Natural killer cell (primary cell): ENCODE measurements at regions not wholly inside any gene's neighbourhood (a gene's known extent, or its start where the extent isn't known, plus 50 kb on each side); places are given as distances from the start of the nearest gene placed in this dataset.

ENCODE experiments used
- ATAC-seq, 3 donors: fragments of 150-1000 bp in 2 of 3; fragments of 200-7000 bp in 1 of 3; cut with Tn5 transposase; 1 replicate in 1 of 3; 2 replicates in 2 of 3; pipeline ENCODE4 v1.10.0; 2021; ENCODE audit warnings: mild to moderate bottlenecking in 2 of 3, moderate library complexity in 2 of 3
- DNase-seq, 2 donors: peaks; one replicate each; pipeline versions ENCODE4 v3.0.0 to v3.0.0-alpha.2; 2013 to 2021; ENCODE audit warnings: mixed read lengths in 1 of 2
- H3K27ac ChIP-seq: one replicate; pipeline ENCODE4 v1.5.1; 2013; ENCODE audit warnings: mild to moderate bottlenecking, low read length
- H3K27me3 ChIP-seq: one replicate; pipeline ENCODE4 v1.6.1; 2013; ENCODE audit warnings: low read length; ENCODE audit not compliant: control insufficient read depth, insufficient read depth
- H3K36me3 ChIP-seq: one replicate; pipeline ENCODE4 v1.6.1; 2013; ENCODE audit warnings: low read length; ENCODE audit not compliant: control insufficient read depth, insufficient read depth
- H3K4me1 ChIP-seq: one replicate; pipeline ENCODE4 v1.6.1; 2013; ENCODE audit warnings: low read length; ENCODE audit not compliant: control insufficient read depth, insufficient read depth
- H3K4me3 ChIP-seq: one replicate; pipeline ENCODE4 v1.5.1; 2013; ENCODE audit warnings: low read length
- H3K9me3 ChIP-seq: one replicate; pipeline ENCODE4 v1.6.1; 2013; ENCODE audit warnings: low read length; ENCODE audit not compliant: control insufficient read depth, insufficient read depth
- H3K27ac Mint-ChIP-seq, 2 donors: one replicate each; pipeline ENCODE4 v1.8.0; 2022; ENCODE audit warnings: mild to moderate bottlenecking in 2 of 2, mixed read lengths in 2 of 2, moderate library complexity in 1 of 2
- H3K27me3 Mint-ChIP-seq, 2 donors: one replicate each; pipeline ENCODE4 v1.8.0; 2022; ENCODE audit warnings: low read depth in 2 of 2, mixed read lengths in 2 of 2
- H3K36me3 Mint-ChIP-seq: one replicate; pipeline ENCODE4 v1.8.0; 2022; ENCODE audit warnings: mixed read lengths
- H3K4me1 Mint-ChIP-seq, 2 donors: one replicate each; pipeline ENCODE4 v1.8.0; 2022; ENCODE audit warnings: mixed read lengths in 2 of 2
- H3K4me3 Mint-ChIP-seq: one replicate; pipeline ENCODE4 v1.8.0; 2022; ENCODE audit warnings: mild to moderate bottlenecking, moderate library complexity, mixed read lengths
- H3K9me3 Mint-ChIP-seq, 2 donors: one replicate each; pipeline ENCODE4 v1.8.0; 2022; ENCODE audit warnings: mixed read lengths in 2 of 2
- WGBS: methylation state at CpG from one replicate; pipeline ENCODE4 v1.1.7; 2013; ENCODE audit warnings: missing lambda C conversion rate; ENCODE audit not compliant: insufficient coverage; 5-methylcytosine and 5-hydroxymethylcytosine counted together
- intact Hi-C: fragments of 100-400 bp; cut with micrococcal nuclease; formaldehyde crosslinking; loops from one replicate; pipeline ENCODE4 v1.14.2; 2022
- TF ChIP-seq, protein P1 (sequence below): fragments of 200-600 bp; IDR thresholded peaks from one replicate; pipeline ENCODE4 v1.8.0; 2022; ENCODE audit warnings: antibody characterized with exemption

DNA sequence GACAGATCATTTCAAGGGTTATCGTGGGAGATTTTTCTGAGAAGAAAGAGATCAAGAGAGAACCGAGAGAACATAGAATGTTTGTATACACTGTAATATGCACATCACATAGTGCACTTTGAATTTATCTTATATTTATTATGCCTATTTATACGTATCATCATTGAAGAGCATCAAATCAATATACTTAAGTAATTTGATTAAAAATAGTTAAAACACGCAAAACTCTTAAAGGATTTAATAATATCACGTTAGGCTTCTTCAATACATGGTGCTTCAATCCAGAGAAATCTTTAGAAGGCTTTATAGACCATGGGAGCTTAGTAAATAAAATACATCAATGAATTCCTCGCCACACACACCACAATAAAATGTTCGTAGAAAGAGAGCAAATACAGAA, 139.5 kb upstream of the C11orf58 start:
- Mint-ChIP-seq H3K27me3 (peaks cover 24 to 32% of the 10 kb centered on the region in 2 donors), H3K4me3 (no peak overlapping the region), H3K36me3 (no peaks in the 10 kb centered on the region), H3K9me3 (no peaks in the 10 kb centered on the region), H3K27ac (no peak overlapping the region), H3K4me1 (no peaks in the 10 kb centered on the region)
- WGBS = 94% methylated on average over 4 of the region's 7 CpGs
- H3K36me3 ChIP-seq = no peaks in the 10 kb centered on the region
- H3K9me3 ChIP-seq = no peaks in the 10 kb centered on the region
- H3K4me1 ChIP-seq = peaks cover 3% of the 10 kb centered on the region
- ATAC-seq (no peak), DNase-seq (no peak)
- TF ChIP-seq, protein P1, sequence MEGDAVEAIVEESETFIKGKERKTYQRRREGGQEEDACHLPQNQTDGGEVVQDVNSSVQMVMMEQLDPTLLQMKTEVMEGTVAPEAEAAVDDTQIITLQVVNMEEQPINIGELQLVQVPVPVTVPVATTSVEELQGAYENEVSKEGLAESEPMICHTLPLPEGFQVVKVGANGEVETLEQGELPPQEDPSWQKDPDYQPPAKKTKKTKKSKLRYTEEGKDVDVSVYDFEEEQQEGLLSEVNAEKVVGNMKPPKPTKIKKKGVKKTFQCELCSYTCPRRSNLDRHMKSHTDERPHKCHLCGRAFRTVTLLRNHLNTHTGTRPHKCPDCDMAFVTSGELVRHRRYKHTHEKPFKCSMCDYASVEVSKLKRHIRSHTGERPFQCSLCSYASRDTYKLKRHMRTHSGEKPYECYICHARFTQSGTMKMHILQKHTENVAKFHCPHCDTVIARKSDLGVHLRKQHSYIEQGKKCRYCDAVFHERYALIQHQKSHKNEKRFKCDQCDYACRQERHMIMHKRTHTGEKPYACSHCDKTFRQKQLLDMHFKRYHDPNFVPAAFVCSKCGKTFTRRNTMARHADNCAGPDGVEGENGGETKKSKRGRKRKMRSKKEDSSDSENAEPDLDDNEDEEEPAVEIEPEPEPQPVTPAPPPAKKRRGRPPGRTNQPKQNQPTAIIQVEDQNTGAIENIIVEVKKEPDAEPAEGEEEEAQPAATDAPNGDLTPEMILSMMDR = no peak
- H3K27me3 ChIP-seq = peaks cover 30% of the 10 kb centered on the region
- no peak overlapping the region for H3K27ac ChIP-seq
- intact Hi-C loops = no loop called here
- H3K4me3 ChIP-seq = no peak overlapping the region

DNA sequence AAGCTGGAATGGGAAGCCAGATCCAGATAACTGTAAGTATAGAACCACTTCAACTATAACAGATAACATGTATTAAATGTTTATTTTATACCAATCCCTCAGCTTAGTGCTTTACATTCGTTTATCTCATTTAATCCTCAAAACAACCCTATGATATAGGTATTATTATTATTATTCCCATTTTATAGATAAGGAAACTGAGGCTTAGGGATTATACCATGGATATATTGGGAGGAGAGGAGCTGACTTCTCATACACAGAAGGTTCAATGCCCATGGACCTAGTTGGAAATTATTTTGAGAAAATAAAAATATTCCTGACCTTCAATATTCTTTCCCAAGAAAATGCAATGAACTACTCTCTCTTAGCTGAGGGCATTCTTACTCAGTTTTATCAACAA, 140.4 kb upstream of the C11orf58 start:
- Mint-ChIP-seq H3K9me3 (no peaks in the 10 kb centered on the region), H3K36me3 (no peaks in the 10 kb centered on the region), H3K4me3 (no peak overlapping the region), H3K27ac (no peak overlapping the region), H3K27me3 (peaks cover 17 to 23% of the 10 kb centered on the region in 2 donors), H3K4me1 (no peaks in the 10 kb centered on the region)
- DNase-seq = no peak
- Histone ChIP-seq H3K4me3 (no peak overlapping the region), H3K27me3 (peaks cover 21% of the 10 kb centered on the region), H3K27ac (no peak overlapping the region), H3K36me3 (no peaks in the 10 kb centered on the region), H3K9me3 (no peaks in the 10 kb centered on the region), H3K4me1 (no peaks in the 10 kb centered on the region)
- WGBS = no CpG with 5 or more reads among the region's 1 CpG
- TF ChIP-seq, protein P1 = no peak
- ATAC-seq = no peak
- intact Hi-C loops = no loop called here

DNA sequence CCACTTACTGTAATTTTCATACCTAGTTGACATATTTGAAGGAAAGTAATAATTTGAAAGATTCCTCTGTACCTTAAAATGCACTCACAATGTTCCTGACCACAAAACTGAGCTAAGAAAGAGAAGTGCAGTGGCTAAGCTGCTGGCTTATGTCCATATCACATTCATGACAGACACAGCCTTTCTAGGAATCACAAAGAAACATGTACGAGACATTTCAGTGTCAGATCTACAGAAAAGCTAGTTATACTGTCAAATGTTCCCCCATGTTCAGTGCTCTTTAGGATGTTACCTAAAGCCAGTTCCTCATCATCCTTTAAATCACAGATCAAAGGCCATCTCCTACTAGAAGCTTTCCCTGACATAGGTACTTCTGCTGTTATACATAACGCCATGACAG, 142.2 kb upstream of the C11orf58 start:
- TF ChIP-seq, protein P1 = no peak
- no peak overlapping the region for H3K4me3 Mint-ChIP-seq
- intact Hi-C loops = no loop called here
- Histone ChIP-seq H3K4me3 (no peak overlapping the region), H3K36me3 (no peaks in the 10 kb centered on the region), H3K4me1 (no peaks in the 10 kb centered on the region), H3K9me3 (no peaks in the 10 kb centered on the region), H3K27ac (no peak overlapping the region), H3K27me3 (peaks cover 10% of the 10 kb centered on the region)
- no peaks in the 10 kb centered on the region for H3K4me1 Mint-ChIP-seq
- no peaks in the 10 kb centered on the region for H3K9me3 Mint-ChIP-seq
- no peaks in the 10 kb centered on the region for H3K36me3 Mint-ChIP-seq
- no peak overlapping the region for H3K27ac Mint-ChIP-seq
- WGBS = 58% methylated on average over 2 of the region's 2 CpGs
- ATAC-seq (no peak), DNase-seq (no peak)
- peaks cover 8 to 9% of the 10 kb centered on the region in 2 donors for H3K27me3 Mint-ChIP-seq

DNA sequence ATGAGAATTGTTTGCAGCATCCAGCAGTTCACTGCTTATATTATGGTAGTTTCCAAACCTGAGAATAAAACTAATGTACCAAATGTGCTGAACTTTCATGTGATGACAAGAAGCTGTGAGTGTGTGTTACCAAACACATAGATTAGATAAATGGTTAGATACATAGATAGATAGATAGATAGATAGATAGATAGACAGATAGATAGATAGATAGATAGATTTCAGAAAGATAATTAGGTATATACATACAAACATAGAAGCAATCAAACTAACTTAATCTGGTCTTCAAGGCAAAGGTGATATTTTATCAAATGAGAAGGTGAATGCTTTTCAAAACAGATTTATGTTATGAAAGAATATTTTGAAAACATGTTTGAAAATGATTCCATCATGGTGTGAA, 147.3 kb upstream of the C11orf58 start:
- DNase-seq = no peak
- Histone ChIP-seq H3K4me1 (no peaks in the 10 kb centered on the region), H3K27ac (no peak overlapping the region), H3K36me3 (no peaks in the 10 kb centered on the region), H3K9me3 (no peaks in the 10 kb centered on the region), H3K27me3 (no peaks in the 10 kb centered on the region), H3K4me3 (no peak overlapping the region)
- intact Hi-C loops = no loop called here
- no peaks in the 10 kb centered on the region for H3K36me3 Mint-ChIP-seq
- H3K9me3 Mint-ChIP-seq = no peaks in the 10 kb centered on the region
- H3K27ac Mint-ChIP-seq = no peak overlapping the region
- H3K27me3 Mint-ChIP-seq = peaks cover 0 to 3% of the 10 kb centered on the region in 2 donors
- H3K4me1 Mint-ChIP-seq = no peaks in the 10 kb centered on the region
- no peak overlapping the region for H3K4me3 Mint-ChIP-seq
- TF ChIP-seq, protein P1 = no peak
- no peak for ATAC-seq
